GM19397 (cell line): ENCODE measurements at regions not wholly inside any gene's neighbourhood (a gene's known extent, or its start where the extent isn't known, plus 50 kb on each side); places are given as distances from the start of the nearest gene placed in this dataset.

Experiments
- ATAC-seq: cut with Tn5 transposase; IDR thresholded peaks from one replicate; pipeline ENCODE4 v1.9.1; 2021; ENCODE audit warnings: mild to moderate bottlenecking, moderate library complexity; ENCODE audit not compliant: unreplicated experiment

DNA sequence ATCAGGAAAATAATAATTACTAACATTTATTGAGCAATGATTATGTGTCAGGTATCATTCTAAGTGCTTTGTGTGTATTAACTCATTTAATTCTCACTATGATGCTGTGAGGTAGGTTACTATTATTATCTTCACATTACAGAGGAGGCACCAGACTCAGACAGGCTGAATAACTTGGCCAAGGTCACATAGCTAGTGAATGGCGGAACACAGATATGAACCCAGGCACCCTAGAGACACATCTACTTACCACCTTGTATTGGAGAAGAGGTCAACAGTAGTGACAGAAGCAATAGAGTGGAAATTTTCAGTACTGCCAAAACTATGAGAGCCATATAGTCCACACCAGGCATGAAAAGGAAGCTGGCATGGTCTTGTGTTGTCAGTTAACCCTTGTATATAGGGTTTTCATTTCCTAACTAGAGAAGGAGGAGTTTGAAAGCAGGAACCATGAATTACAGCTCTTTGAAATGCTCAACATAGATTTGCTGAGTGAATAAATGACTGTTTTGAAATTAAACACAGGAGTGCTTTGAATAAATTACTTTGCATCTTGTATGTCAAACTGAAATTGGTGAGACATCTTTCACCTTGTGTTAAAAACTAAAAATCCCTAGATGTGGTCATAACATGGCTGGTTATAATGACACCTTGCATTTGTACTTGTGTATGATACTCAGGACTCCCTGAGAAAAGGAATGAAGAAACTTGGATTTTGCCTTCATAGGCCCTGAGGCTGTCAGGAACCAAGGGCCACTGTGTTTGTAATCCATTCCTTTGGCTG lies 71.8 kb downstream of the RTL9 start:
- ATAC-seq = no peak

DNA sequence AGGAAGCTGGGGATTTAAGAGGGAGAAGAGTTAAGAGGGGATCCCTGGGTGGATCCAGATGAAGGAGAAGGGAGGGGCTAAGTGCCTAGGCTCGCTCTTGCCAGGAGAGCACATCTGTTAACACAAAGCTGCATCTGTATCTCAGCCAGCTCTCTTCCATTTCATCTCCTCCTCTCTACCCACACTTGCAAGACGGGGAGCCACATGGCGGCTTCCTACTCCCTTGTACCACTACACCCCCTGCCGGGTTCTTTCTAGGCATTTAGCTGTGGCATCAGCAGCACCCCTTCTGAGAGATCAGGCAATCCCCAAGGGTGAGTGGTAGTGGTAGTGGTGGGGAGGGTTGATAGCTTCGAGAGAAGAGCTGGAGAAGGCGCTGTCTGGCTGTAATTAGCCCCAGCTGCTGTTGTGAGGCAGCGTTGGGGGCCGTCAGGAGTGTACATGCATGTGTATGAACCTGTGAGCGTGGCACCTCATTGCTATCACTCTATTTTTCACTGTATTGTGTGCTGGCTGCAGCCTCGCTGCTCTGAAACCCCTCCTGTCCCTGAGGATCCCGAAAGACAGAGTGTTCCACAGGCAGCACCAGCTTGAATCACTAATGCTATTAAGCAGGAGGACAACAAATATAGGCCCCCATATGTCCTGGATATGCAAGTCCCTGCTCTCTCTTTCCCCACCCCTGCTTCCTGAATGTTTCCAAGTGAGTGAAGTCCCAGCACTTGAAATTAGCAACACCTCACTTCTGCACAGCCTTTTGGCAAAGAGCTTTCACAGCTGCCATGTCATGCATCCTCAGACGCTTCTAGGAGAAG lies 73.7 kb downstream of the RTL9 start:
- no peak for ATAC-seq

DNA sequence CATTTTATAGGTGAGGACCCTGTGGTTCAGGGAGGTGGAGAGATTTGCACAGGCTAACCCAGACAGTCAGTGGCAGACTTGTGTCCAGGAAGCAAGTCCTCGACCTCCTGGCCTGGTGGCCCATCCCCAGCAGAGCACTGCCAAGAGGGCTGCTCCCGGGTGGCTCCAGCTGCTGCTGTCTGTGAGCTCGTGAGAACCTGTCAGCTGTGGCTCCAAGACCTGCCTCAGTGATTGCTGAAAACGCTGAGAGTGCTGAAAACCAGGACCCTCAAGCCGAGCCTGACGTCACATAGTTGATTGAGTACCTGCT lies 74.2 kb downstream of the RTL9 start:
- ATAC-seq = no peak

DNA sequence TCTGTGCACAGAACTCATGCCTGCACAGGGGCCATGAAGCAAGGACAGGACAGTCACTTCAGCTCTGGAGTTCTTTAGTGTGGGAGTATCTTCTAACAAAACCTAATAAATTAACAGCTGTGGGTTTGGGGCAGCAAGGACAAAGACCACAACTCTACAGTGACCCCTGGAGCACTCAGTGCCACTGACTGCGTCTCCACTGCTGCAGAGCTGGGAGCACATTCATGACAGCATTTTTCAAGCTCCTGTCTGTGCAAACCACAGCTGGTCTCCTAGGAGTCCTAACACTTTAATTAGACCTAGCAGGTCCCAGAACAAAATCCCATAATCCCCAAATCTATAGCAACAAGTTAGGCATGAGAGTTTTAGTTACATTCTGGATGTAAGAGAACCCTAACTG lies 76.5 kb downstream of the RTL9 start:
- no peak for ATAC-seq

DNA sequence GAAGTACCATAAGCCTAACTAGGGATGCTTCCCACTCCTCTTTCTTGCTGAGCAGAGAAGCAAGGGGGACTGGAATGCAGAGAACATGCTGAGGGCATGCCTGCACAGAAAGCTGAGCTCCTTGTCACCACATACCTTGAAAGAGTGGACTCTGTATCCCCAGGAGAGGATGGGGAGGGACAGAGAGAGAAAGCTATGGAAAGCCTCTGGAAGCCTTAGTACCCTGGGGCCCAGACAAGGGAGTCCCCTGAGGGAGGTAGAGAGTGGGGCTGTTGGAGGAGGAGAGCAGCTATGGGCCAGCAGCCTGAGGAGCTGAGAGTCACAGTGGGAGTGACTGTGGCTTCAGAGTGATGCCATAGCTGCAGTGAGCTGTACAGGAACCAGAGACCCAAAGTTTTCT lies 77.9 kb downstream of the RTL9 start:
- no peak for ATAC-seq

DNA sequence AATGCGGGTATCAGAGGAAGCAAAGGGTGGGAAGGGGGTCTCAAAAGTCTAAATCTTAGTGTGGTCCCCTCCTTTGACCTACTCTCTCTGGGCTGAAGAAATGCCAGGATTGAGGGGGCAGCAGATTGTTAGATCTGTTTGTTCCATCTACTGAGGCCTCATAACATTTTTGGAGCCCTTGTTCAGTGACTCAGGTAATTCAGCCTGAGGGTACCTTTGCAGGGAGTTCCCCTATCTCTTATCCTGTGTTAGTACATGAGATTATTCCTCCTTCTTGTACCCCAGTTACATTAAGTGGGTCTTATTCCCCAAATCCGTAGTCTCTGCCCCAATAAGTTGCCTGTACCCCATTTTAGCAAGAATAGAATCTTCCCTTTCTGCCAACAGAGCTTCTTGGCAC lies 79.0 kb downstream of the RTL9 start:
- ATAC-seq = no peak

DNA sequence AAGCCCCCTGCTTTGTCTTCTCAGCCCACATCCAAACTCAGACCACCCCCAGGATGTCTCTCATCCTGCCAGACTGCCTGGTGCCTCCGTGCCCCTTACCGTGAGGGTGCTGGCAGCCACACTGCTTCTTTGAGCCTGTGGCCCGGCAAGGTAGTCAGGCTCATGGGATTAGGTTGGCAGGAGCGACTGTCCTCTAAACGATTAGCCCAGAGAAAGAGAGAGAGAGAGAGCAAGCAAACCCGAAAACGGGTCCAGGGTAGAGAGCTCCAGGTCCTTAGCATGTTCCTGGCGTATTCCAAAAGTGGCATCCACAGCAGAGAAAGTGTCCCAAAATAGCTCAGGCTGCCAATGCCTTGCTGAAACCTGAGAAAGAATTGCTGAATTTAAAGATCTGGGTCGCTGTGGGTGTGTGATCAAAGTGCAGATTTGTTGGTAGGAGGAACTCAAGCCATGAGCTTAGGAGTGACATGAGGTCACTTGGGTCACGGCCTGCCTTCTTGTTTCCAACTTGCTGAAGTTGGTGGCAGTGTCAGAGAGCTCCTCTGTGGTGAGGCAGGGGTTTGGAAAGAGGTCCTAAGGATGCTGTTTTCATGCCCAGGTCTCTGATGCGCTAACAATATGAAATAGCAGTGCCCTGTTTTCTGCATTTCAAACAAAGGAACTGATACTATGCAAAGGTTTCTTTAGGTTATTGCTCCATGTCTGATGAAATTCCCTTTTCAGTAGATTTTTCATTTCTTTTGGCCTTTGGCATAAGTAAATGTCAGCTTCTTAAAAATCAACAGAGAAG lies 81.6 kb downstream of the RTL9 start:
- no peak for ATAC-seq

DNA sequence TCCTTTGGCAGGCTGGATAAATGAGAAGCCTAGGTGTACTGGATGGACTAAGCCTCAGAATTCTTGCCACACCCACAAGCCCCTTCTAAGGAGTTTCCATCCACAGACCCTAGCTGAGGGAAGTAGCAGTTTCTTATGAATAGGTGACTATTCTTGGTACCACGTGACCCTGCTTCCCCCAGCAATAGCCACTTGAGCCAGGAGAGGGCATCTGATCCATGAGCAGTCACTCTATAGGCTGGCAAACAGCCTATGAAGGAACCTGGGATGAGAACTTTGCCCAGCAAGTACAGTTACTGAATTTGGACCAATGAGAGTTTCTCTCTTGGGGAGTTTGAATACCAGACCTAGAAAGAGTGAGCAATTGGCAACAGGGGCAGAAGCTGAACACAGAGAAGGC lies 84.0 kb downstream of the RTL9 start:
- peak; percentile 75 for ATAC-seq

DNA sequence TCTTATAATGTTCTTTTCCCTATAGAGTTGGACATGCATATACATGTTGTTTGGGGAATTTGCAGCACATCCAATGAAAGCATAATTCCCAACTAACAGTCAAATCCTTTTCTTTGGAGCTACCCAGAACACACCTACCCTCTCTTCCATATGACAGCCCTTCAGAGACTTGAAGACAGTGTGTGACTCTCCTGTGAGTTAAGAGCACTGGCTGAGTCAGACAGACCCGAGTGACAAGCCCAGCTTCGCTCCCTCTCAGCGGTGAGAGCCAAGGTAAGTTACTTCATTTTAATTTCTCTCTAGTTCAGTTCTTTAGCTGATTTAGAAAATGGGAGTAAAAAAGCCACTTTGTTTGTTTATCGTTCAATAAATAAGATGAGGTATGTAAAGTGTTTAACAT lies 86.3 kb downstream of the RTL9 start:
- no peak for ATAC-seq

DNA sequence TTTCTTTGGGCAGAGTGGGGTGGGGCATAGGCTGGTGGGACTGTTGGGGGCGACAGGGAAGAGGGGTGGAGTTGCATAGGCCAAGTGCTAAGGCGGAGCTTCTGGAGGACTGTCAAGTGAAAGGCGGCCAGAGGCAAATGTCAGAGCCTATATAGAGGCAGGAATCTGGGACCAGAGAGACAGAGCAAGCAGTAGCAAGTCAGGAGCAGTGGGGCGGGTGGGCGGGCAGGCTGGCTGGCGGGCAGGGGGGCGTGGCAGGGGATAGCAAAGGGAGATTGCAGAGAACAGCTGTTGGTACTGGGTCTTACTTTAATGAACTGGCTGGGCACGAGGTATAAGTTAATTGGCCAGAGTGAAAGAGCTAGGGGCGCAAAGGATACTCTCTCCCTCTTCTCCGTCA lies 89.8 kb downstream of the RTL9 start:
- ATAC-seq = no peak

DNA sequence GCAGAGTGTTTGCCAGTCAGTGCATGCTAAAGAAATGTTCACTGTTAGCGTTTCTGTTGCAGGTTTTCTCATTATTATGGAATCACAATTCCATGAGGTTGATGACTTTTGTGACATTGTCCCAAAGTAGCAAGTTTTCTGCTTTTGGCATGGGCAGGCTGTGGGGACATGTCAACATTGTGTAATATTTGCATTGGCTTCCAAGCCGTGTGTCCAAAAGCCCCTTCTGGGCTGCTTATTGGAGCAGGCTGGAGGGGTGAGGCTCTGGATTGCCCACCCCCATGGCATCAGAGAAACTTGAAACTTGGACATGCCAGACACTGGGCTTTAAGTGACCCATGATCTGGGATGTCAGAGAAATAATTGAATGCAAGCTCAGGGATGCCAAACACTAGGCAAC lies 90.7 kb downstream of the RTL9 start:
- no peak for ATAC-seq

DNA sequence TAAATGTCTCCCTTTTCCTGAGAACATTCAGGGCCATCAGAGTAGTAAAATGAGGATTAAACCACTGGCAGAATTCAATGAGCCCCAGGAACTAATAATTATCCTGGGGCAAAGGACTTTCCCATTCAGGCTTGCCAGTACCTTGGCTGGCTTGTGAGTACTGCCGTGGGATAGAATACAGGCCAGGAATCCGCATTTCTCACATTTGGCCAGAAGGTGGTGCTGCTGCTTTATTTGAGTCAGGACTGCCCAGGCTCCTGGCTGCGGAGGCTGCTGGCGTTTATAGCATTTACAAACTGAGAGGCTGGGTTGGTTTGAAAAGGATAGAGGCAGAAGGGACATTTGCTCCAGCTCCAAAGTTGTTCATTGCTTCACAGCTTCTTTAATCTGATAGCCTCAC lies 91.4 kb downstream of the RTL9 start:
- ATAC-seq = peak; percentile 93

DNA sequence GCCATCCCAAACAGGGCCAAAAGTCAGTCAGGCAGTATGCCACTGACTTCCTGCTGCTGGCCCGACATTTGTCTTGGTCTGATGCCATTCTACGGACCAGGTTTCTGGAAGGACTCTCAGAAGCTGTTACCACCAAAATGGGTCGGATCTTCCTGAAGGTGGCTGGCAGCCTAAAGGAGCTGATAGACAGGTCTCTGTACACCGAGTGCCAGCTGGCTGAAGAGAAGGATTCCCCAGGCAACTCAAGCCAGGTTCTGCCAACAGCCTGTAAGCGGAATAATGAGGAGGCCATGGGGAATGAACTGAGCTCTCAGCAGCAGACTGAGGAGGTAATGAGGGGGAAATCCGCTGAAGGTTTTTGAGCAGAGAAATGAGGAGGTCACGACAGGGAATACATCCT lies 95.7 kb downstream of the RTL9 start:
- no peak for ATAC-seq

DNA sequence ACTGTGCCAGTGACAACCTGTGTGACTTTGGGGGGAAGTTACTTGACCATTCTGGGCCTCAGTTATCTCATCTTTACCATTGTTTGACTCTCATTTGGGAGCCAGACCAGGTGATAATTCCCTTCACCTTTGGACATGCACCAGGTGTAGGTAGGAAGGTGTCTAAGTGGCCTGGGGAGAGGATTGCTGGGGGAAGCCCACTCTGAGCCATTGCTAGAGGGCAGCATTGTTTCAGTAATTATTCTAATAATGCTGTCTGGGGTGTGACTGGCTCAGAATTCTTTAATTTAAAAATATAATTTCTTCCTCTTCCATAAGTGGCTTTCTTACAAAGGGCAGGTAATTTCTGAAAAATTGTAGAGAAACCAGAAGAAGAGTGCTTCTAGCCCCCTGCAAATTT lies 104.3 kb downstream of the RTL9 start:
- ATAC-seq = no peak

DNA sequence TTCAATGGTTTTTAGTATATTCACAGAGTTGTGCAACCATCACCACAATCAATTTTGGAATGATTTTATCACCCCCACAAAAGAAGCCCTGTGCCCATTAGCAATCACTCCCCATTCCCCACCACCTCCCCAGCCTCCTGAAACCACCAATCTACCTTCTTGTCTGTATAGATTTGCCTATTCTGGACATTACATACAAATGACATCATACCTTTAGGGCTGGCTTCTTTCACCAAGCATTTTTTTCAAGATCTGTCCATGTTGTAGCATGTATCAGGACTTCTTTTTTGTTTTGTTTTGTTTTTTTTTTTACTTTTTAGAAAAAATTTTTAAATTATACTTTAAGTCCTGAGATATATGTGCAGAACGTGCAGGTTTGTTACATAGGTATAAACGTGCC lies 108.1 kb downstream of the RTL9 start:
- ATAC-seq = no peak

DNA sequence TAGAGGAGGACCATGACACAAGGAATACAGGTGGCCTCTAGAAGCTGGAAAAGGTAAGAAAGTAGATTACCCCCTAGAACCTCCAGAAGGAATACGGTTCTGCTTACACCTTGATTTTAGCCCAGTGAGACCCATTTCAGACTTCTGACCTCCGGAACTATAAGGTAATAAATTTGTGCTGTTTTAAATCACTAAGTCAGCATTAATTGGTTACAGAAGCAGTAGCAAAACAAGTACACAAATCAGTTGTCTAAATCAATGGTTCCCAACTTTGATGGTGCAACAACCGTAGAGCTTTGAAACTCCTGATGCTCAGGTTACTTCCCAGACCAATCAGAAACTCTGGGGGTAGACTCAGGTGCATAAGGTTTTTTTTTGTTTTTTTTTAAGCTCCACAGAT lies 113.6 kb downstream of the RTL9 start:
- ATAC-seq = no peak

DNA sequence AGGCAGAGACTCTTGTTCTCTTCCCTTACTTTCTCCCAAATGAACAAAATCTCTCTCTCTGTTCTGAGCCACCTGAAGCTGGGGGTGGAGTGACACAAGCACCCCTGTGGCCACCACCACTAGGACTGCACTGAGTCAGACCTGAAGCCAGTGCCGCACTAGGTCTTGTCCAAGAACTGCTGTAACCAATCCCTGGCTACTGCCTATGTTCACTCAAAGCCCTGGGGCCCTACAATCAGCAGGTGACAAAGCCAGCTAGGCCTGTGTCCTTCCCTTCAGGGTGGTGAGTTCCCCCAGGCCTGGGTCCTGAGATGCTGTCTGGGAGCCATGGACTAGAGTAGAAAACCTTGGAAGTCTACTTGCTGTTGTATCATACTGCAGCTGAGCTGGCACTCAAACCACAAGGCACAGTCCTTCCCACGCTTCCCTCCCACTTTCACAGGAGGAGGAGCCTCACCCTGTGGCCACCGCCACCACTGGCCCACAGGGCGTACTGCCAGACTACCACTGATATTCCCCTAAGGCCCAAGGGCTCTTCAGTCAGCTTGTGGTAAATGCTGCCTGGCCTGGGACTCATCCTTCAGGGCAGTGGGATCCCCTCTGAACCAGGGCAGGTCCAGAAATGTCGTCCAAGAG lies 119.1 kb downstream of the RTL9 start:
- ATAC-seq = no peak

DNA sequence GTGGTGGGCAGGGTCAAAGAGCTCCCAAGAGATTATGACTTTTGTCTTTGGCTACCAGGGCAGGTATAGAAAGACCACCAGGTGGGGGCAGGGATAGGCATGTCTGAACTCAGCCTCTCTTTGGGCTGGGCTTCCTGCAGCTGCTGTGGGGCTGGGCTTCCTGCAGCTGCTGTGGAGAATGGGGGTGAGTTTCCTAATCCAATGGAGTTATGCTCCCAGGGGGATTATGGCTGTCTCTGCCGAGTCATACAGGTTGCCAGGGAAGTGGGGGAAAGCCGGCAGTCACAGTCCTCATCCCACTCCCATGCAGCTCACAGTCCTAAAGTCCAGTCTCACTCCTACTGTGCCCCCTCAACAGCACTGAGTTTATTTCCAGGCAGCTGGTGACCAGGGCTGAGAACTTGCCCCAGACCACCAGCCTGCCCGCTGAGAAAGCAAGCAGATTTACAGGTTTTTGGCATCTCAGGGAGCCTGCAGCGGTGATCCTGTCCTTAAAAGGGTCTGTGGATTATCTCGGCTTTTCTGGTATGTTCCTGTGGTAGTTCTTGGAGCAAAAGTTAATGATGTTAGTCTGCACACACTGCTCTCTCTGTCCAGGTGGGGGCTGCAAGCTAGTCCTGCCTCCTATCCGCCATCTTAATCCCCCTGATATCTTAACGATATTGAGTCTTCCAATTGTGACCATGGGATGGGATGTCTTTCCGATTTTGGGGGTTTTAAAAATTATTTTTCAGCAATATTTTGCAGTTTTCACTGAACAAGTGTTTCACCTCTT lies 133.4 kb downstream of the RTL9 start:
- ATAC-seq = no peak

DNA sequence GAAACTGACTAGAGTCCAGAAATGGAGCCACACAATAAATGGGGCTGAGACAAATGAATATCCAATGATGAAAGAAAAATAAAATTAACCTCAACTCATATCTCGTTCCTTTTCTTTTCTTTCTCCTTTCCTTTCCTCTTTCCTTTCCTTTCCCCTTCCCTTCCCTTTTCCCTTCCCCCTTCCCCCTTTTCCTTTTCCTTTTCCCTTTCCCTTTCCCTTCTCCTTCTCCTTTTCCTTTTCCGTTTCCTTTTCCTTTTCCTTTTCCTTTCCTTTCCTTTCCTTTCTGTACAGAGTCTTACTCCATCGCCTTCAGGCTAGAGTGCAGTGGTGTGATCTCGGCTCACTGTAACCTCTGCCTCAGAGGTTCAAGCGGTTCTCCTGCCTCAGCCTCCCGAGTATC lies 146.3 kb downstream of the RTL9 start:
- ATAC-seq = no peak

DNA sequence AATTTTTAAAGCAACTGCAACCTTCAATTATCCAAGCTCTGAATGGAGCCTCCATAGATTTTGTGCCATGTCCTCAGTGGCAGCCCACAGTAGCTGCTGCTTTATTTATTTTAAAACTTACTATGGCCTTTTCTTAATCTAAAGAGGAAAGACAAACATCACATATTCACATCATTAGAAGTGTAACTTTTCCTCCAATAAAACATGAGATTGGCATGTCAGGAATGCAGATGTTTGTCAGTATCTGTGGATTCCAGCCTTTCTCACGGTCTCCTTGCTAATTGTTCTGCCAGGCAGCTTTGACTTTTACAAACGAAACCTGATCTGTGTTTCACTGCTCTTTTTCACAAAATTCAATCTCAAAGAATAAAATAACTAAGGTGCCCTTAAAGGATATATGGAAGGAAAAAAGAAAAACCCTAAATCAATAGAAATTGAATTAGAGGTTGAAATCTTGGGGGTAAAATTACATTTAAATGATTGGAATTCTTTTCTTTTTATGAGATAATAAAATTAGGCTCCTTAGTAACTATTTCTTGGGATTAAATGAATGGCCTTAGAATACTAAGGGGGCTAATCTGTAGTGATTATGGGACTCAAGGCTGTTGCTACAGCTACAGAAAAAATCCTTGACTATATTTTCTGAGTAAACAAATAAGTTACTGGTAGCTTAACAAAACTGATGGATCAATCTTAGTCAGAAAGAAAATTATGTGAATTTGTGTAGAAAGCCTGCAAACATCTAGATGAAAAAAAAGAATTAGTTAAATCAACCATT lies 151.3 kb downstream of the RTL9 start:
- no peak for ATAC-seq
